DND-41 (cell line): ENCODE measurements at regions not wholly inside any gene's neighbourhood (a gene's known extent, or its start where the extent isn't known, plus 50 kb on each side); places are given as distances from the start of the nearest gene placed in this dataset.

Experiments
- EZH2 ChIP-seq: IDR thresholded peaks from 3 replicates; pipeline ENCODE4 v1.6.1; 2012; ENCODE audit warnings: borderline replicate concordance, low read depth, mild to moderate bottlenecking, moderate library complexity, low read length, inconsistent platforms; ENCODE audit not compliant: severe bottlenecking
- TF ChIP-seq, protein P1 (sequence below): IDR thresholded peaks from 2 replicates; pipeline ENCODE4 v1.5.1; 2012; ENCODE audit warnings: borderline replicate concordance, low read length, moderate library complexity, mild to moderate bottlenecking; ENCODE audit not compliant: poor library complexity, severe bottlenecking; ENCODE audit errors: extremely low read depth

- TF ChIP-seq EZH2, result no peak
- TF ChIP-seq, protein P1, sequence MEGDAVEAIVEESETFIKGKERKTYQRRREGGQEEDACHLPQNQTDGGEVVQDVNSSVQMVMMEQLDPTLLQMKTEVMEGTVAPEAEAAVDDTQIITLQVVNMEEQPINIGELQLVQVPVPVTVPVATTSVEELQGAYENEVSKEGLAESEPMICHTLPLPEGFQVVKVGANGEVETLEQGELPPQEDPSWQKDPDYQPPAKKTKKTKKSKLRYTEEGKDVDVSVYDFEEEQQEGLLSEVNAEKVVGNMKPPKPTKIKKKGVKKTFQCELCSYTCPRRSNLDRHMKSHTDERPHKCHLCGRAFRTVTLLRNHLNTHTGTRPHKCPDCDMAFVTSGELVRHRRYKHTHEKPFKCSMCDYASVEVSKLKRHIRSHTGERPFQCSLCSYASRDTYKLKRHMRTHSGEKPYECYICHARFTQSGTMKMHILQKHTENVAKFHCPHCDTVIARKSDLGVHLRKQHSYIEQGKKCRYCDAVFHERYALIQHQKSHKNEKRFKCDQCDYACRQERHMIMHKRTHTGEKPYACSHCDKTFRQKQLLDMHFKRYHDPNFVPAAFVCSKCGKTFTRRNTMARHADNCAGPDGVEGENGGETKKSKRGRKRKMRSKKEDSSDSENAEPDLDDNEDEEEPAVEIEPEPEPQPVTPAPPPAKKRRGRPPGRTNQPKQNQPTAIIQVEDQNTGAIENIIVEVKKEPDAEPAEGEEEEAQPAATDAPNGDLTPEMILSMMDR, result no peak
Measured at GRCh38 chr14:88069677-88070076, 64.7 kb downstream of the GPR65 start.
